Endothelial cell of umbilical vein (primary cell): ENCODE measurements at regions not wholly inside any gene's neighbourhood (a gene's known extent, or its start where the extent isn't known, plus 50 kb on each side); places are given as distances from the start of the nearest gene placed in this dataset.

Experiments
- BruUV-seq: library from RNA; stranded (reverse); fragments of 400-500 nt; replicated peaks from 2 replicates; lab custom pipeline; 2021; lab: Mats Ljungman, UMichigan
- CTCF ChIA-PET: fragments of 300-600, 350-600 bp; sonication (Branson Sonifier 250); formaldehyde crosslinking; loops from one replicate; lab custom pipeline; 2021; ENCODE audit warnings: antibody characterized with exemption, inconsistent platforms; lab: Charles Lee
- POLR2A ChIA-PET: fragments of 300-600, 350-600 bp; sonication (Branson Sonifier 250); formaldehyde crosslinking; loops from one replicate; lab custom pipeline; 2021; ENCODE audit warnings: antibody characterized with exemption, inconsistent platforms; lab: Charles Lee
- DNase-seq: peaks from one replicate; pipeline ENCODE4 v3.0.0-alpha.2; 2011; ENCODE audit warnings: low read depth, low spot score
- FAIRE-seq: peaks from 2 replicates; lab custom pipeline; 2011; peaks lifted over from hg19 to GRCh38; lab: Jason Lieb, UNC
- H2AFZ ChIP-seq: 2 replicates; pipeline ENCODE4 v1.6.0; 2012; ENCODE audit warnings: low read depth, low read length, control low read depth, inconsistent platforms
- H3K27ac ChIP-seq: 2 replicates; pipeline ENCODE4 v1.5.1; 2011; ENCODE audit warnings: low read depth, mild to moderate bottlenecking, control low read depth, low read length, moderate library complexity; ENCODE audit not compliant: insufficient read depth
- H3K27me3 ChIP-seq, 2 experiments: 2 replicates each; pipeline versions ENCODE4 v1.6.0 to v1.6.1; 2011; ENCODE audit warnings: low read length in 2 of 2, mixed read lengths in 1 of 2; ENCODE audit not compliant: control insufficient read depth in 2 of 2, insufficient read depth in 2 of 2
- H3K36me3 ChIP-seq, 2 experiments: 2 replicates in 1 of 2; 3 replicates in 1 of 2; pipeline ENCODE4 v1.5.1; 2011; ENCODE audit warnings: low read length in 2 of 2, mild to moderate bottlenecking in 1 of 2, moderate library complexity in 1 of 2; ENCODE audit not compliant: control insufficient read depth in 2 of 2, insufficient read depth in 2 of 2; ENCODE audit errors: extremely low read depth in 1 of 2
- H3K4me1 ChIP-seq: 3 replicates; pipeline ENCODE4 v1.5.1; 2011; ENCODE audit warnings: mild to moderate bottlenecking, low read length; ENCODE audit not compliant: control insufficient read depth, insufficient read depth; ENCODE audit errors: extremely low read depth
- H3K4me2 ChIP-seq: 2 replicates; pipeline ENCODE4 v1.6.1; 2011; ENCODE audit warnings: low read length, control low read depth, mixed read lengths; ENCODE audit not compliant: insufficient read depth
- H3K4me3 ChIP-seq, 3 experiments: fragments of 200-600 bp in 1 of 3; sonication (generic), shearing (Covaris generic) in 1 of 3; replicated peaks in 1 of 3; 2 replicates each; pipeline ENCODE4 v1.5.1; 2011 to 2016; ENCODE audit warnings: control low read depth in 3 of 3, low read length in 3 of 3, mild to moderate bottlenecking in 2 of 3, inconsistent platforms in 1 of 3, low read depth in 1 of 3, moderate library complexity in 1 of 3; ENCODE audit not compliant: insufficient read depth in 1 of 3
- H3K79me2 ChIP-seq: 2 replicates; pipeline ENCODE4 v1.6.0; 2012; ENCODE audit warnings: low read length, inconsistent platforms; ENCODE audit not compliant: control insufficient read depth, insufficient read depth
- H3K9ac ChIP-seq: replicated peaks from 2 replicates; pipeline ENCODE3; 2011; ENCODE audit warnings: low read length, control low read depth; ENCODE audit not compliant: insufficient read depth; ENCODE audit errors: extremely low read depth
- H3K9me1 ChIP-seq: replicated peaks from 3 replicates; pipeline ENCODE4 v1.6.0; 2011; ENCODE audit warnings: mild to moderate bottlenecking, low read length; ENCODE audit not compliant: control insufficient read depth, insufficient read depth; ENCODE audit errors: extremely low read depth
- H3K9me3 ChIP-seq: replicated peaks from 2 replicates; pipeline ENCODE4 v1.5.1; 2012; ENCODE audit warnings: low read length, inconsistent platforms; ENCODE audit not compliant: control insufficient read depth, insufficient read depth
- H4K20me1 ChIP-seq: replicated peaks from 2 replicates; pipeline ENCODE3; 2011; ENCODE audit warnings: mild to moderate bottlenecking, low read length; ENCODE audit not compliant: control insufficient read depth, insufficient read depth; ENCODE audit errors: extremely low read depth
- CTCF ChIP-seq, 2 donors: IDR thresholded peaks; 1 replicate in 1 of 2; 2 replicates in 1 of 2; pipeline ENCODE4 v1.5.1; 2011; ENCODE audit warnings: low read length in 2 of 2, mild to moderate bottlenecking in 2 of 2, moderate library complexity in 2 of 2, control low read depth in 1 of 2, inconsistent platforms in 1 of 2, low read depth in 1 of 2; ENCODE audit not compliant: insufficient read depth in 1 of 2; ENCODE audit errors: extremely low read depth in 1 of 2
- EZH2 ChIP-seq: IDR thresholded peaks from 2 replicates; pipeline ENCODE4 v1.6.1; 2012; ENCODE audit warnings: borderline replicate concordance, low read depth, mild to moderate bottlenecking, moderate library complexity, low read length, inconsistent platforms; ENCODE audit not compliant: severe bottlenecking
- FOS ChIP-seq: IDR thresholded peaks from 2 replicates; pipeline ENCODE4 v1.6.1; 2011; ENCODE audit warnings: mild to moderate bottlenecking, low read length, moderate library complexity, borderline replicate concordance; ENCODE audit not compliant: insufficient read depth
- GATA2 ChIP-seq: IDR thresholded peaks from 2 replicates; pipeline ENCODE4 v1.7.0; 2011; ENCODE audit warnings: low read depth, mild to moderate bottlenecking, moderate library complexity, mixed read lengths, low read length; ENCODE audit not compliant: insufficient read length, insufficient read depth
- JUN ChIP-seq: IDR thresholded peaks from 2 replicates; pipeline ENCODE4 v1.6.1; 2011; ENCODE audit warnings: borderline replicate concordance, low read depth; ENCODE audit not compliant: insufficient read length, insufficient read depth
- MYC ChIP-seq: IDR thresholded peaks from one replicate; pipeline ENCODE4 v1.6.1; 2011; ENCODE audit warnings: mild to moderate bottlenecking, low read depth, low read length
- POLR2A ChIP-seq: IDR thresholded peaks from 2 replicates; pipeline ENCODE4 v1.6.1; 2012; ENCODE audit warnings: low read depth, mild to moderate bottlenecking, control low read depth, low read length
- POLR2AphosphoS5 ChIP-seq: IDR thresholded peaks from 2 replicates; pipeline ENCODE4 v1.6.1; 2012; ENCODE audit warnings: low read depth, mild to moderate bottlenecking, control low read depth, low read length, moderate library complexity; ENCODE audit not compliant: insufficient read depth
- dilution Hi-C: fragments of 300-500 bp; cut with MboI; formaldehyde crosslinking; loops from one replicate; pipeline ENCODE4 v1.15.0; 2019; ENCODE audit warnings: low sequenced_read_pairs; ENCODE audit not compliant: extremely low pct_ligation_motif_present
- intact Hi-C: fragments of 100-400 bp; cut with micrococcal nuclease; formaldehyde crosslinking; loops from one replicate; pipeline ENCODE4 v1.10.0; 2022
- TF ChIP-seq, protein P1 (sequence below): IDR thresholded peaks from 2 replicates; pipeline ENCODE4 v1.6.1; 2011; ENCODE audit not compliant: insufficient read depth, insufficient read length

- no TSS peak for BruUV-seq
- Histone ChIP-seq H2AFZ (no peak overlapping the region), H3K27me3 (no peaks in the 10 kb centered on the region), H3K9ac (no peak overlapping the region), H3K4me1 (no peaks in the 10 kb centered on the region), H3K27ac (no peak overlapping the region), H3K9me1 (no peaks in the 10 kb centered on the region), H3K4me3 (no peak overlapping the region), H3K9me3 (no peaks in the 10 kb centered on the region), H3K79me2 (no peaks in the 10 kb centered on the region), H3K4me2 (no peak overlapping the region), H3K36me3 (no peaks in the 10 kb centered on the region), H4K20me1 (no peaks in the 10 kb centered on the region)
- ChIA-PET CTCF (no interaction called here), POLR2A (no interaction called here)
- DNase-seq (no peak), FAIRE-seq (no peak)
- TF ChIP-seq POLR2A (no peak), POLR2AphosphoS5 (no peak), JUN (no peak), EZH2 (no peak), FOS (no peak), CTCF (IDR thresholded peaks at IDR 0.05; ENCODE audit: extremely low read depth in 1 of 2, insufficient read depth in 1 of 2, low read depth in 1 of 2, low read length in 2 of 2) (no peak)
- TF ChIP-seq, protein P1, sequence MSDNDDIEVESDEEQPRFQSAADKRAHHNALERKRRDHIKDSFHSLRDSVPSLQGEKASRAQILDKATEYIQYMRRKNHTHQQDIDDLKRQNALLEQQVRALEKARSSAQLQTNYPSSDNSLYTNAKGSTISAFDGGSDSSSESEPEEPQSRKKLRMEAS: no peak
- intact Hi-C loops: no loop called here
- dilution Hi-C loops: no loop called here
Observed at GRCh38 chrX:78574306-78574705, 84.8 kb downstream of the RTL3 start.

DNA sequence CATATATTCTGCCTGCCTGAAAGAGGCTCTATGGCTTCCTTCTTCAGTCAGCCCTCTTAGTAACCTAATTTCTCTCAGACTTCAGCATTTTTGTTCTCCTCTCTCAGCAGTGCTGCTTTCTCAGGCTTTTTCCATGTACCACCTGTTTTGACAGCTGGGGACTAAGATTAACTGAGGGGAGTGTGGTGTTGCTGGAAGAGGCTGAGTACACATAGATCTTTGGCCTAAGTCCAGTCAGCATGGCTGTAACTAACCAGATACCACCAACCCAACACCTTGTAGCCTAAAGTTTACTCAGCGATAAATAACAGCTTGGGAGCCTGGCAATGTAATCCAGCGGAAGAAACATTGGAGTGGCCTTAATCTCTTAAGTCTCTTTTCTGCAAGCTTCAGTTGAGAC lies 85.5 kb downstream of the RTL3 start:
- Histone ChIP-seq H3K9me3 (no peaks in the 10 kb centered on the region), H3K36me3 (no peaks in the 10 kb centered on the region), H3K27me3 (no peaks in the 10 kb centered on the region), H3K9me1 (no peaks in the 10 kb centered on the region), H3K79me2 (no peaks in the 10 kb centered on the region), H2AFZ (no peak overlapping the region), H3K27ac (no peak overlapping the region), H3K4me3 (no peak overlapping the region), H3K4me1 (no peaks in the 10 kb centered on the region), H3K4me2 (no peak overlapping the region), H3K9ac (no peak overlapping the region), H4K20me1 (no peaks in the 10 kb centered on the region)
- intact Hi-C loops (no loop called here), dilution Hi-C loops (no loop called here)
- BruUV-seq: no TSS peak
- ChIA-PET CTCF (no interaction called here), POLR2A (no interaction called here)
- no peak for DNase-seq
- no peak for FAIRE-seq
- TF ChIP-seq CTCF (IDR thresholded peaks at IDR 0.05; ENCODE audit: extremely low read depth in 1 of 2, insufficient read depth in 1 of 2, low read depth in 1 of 2, low read length in 2 of 2) (no peak), GATA2 (no peak), POLR2AphosphoS5 (no peak), EZH2 (no peak), POLR2A (no peak), FOS (no peak), MYC (no peak), JUN (no peak)
- TF ChIP-seq, protein P1: no peak
